Stimulated activated CD8-positive, alpha-beta memory T cell treated with anti-CD3 and anti-CD28 coated beads, Interleukin-15, amount 100 ng/mL, for 1 hour (primary cell): ENCODE measurements at regions not wholly inside any gene's neighbourhood (a gene's known extent, or its start where the extent isn't known, plus 50 kb on each side); places are given as distances from the start of the nearest gene placed in this dataset.
"Not testable (repeated sequence)": the region's sequence is repeated elsewhere in the genome, so short reads cannot be mapped to it uniquely, and the experiment has no call there.

Experiments
- DNase-seq: peaks from one replicate; pipeline ENCODE4 v3.0.0-alpha.2; 2020; ENCODE audit warnings: low read depth

DNA sequence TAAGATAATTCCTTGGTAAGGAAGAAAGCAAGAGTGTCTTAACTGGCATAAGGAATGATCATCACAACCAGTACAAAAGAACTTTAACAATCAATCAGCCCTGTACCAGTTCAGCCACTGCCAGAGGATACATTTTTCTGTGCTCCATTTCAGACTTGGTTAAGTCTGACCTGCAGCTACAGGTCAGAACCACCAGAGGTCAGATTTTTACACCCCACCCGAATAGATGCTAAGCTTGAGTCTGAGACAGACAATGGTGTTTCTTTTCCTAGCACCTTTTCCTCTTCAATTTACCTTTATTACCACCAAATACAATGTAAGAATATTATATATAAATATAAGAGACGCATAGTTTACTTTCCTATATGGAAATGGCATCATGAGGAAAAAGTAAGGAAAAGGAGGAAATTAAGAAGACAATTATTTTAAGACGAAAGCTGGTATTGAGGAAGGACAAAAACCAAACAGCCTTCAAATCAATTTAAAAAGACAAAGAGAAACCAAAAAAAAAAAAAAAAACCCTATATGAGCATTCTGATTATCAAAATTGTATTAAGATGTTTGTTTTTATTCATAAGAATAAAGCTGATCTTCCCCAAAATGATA, 215.3 kb upstream of the TTC29 start:
- no peak for DNase-seq

DNA sequence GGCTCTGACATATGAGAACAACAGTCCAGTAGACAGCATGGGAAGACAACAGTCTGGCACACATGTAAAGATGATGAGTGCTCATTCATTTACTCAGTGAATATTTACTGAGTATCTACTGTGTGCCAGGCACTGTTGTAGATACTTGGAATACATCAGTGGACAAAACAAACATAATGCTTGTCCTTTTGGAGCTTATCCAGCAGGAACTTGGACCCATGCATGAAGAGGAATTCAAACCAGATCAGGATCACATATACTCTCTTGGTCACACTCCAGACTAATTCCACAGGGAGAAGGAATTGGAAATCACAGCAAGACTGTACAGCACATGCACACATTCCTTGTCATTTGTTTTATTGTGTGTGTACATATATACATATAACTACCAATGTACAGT, 217.6 kb upstream of the TTC29 start:
- DNase-seq, result no peak

DNA sequence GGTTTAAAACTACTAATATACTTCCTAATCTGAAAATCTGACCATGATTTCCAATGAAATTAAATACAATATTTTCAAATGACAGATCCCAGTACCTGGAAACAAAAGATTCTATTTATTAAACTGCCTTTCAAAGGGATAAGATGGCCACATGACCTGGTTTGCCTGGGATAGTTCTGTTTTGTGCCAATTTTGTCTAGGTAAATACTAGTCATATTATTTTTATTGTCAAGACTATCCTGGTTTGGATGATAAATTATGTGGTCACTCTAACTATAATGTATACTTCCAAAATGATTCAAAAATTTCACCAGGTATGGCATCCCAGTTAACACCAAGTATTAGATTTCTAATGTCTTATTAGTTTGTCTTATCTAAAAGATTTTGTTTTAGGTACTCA, 222.5 kb upstream of the TTC29 start:
- DNase-seq, result not testable (repeated sequence)

DNA sequence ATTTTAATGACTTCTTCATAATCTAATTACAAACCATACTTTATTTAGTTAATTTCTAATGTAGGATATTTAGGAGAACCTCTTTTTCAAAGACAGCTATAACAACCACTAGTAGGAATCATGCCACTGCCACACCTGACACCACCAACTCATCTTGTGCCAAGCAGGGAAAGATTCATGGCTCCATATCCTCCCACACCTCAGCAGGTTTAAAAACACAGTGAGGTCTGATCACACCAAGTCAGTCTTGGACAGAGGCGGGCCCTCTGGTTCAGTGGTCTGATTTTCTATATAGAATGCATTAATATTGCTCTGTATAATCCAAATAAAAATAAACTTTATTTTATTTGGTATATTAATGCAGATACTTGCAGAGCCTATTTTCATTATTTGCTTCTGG, 227.7 kb upstream of the TTC29 start:
- DNase-seq, result no peak

DNA sequence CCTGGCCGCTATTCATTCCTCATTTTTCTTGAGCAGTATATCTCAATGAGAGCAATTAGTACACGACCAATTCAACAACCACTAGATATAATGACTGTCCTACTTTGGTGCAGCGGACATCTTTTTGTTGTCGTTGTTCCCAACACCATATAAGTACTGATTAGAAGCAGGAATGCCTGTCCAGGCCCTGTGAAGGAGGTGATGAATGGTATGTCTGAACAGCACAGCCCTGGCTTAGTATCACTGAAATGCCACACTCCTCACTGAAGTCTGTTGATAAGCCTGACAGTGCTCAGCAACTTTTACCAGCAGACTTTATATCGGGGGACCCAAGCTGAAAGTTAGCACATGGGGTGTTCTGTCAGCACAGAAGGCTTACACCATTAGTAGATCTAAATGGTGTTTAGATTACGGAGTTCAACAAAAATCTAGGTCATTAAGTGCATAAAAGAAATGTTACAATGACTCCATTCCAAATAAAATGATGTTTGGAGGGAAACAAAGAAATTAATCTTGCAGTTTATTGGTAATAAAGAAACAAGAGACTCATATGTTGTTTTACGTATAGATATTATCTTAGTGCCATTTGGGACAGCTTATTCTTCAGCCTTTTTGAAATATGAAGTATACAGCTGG, 228.3 kb upstream of the TTC29 start:
- DNase-seq, result no peak

DNA sequence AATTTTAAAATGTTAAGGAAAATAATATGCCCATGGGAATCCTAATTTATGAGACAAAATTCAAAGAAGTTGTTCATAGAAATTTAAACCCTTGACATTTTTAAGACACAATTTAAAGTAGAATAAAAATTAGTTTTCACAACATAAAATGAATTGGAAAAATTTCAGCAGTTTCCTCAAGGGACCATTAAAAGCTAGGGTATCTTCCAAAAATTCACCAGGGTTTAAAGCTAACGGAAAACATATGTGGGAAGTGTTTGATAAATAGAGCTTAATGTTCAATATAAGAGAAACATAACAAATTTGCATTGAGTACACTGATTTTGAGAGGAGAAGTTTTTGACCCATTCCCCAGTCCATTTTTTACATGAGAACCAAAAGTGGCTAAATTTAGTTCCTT, 228.9 kb upstream of the TTC29 start:
- DNase-seq, result no peak

DNA sequence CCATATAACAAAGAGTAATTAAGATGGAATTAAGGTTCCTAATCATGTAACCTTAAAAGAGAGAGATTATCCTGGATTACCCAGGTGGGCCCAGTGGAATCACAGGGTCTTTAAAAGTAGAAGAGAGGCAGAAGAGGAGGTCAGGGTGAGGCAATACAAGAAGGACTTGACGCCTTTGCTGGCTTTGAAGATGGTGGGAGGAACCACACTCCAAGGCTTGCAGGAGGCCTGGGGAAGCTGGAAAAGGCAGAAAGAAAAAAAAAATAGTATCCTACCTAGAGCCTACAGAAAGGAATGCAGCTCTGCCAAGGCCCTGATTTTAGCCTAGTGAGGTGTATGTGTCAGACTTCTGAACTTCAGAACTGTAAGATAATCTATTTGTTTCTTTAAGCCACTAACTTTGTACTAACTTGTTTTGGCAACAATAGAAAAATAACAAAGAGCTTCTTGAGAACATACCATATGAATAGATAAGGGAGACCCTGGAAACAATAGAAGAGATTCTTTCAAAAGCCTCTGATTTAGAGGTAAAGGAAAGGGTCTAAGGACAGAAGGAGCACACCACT, 229.9 kb upstream of the TTC29 start:
- DNase-seq, result no peak

DNA sequence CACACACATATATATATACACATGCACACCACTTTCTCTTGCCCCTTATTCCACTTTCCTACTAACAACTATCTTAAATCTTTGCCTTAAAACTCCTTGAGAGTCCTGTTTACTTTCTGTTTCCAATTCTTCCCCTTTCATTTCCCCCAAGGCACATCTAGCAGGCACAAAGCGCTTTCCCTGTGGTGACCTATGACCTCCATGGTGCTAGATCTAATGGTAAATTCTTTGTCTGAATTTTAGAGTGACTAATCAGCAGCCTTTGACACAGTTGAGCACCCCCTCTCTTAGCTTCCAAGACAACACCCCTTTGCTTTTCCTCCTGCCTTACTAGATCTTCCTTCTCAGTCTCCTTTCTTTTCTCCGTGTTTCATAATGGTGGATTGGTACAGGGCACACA, 236.4 kb upstream of the TTC29 start:
- no peak for DNase-seq

DNA sequence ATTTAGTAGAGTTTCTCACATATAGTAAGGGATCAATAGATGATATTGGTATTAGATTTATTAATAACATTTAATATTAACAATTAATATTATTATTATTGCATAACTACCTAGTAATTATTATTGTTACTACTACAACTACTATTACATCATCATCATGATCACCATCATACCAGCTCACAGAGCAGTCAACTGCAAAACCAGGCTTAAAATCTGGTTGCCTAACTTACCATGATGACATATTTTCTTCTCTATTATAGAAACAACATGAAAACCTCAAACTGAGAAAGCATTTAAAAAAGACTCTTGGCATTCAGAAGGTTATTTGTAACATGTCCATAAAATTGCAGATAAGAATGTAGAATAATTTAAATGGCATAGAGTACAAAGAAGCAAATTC, 247.0 kb upstream of the TTC29 start:
- DNase-seq, result no peak

DNA sequence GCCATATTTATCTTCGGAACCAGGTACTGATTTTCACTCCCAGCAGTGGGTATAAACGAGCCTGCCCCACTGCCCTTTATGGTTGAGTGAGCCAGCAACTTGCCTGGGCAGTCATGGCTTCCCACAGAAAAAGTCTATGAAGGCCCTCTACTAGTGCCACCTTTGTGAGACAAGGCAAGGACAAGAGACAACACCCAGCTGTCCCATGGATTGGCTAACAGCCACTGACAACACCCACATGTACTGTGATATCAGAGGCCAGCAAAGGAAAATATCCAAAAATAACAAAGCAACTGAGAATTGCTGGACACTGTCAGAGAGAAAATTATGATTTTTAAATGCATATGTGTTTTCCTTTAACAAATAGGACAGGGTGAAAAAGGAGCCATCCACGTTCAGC, 248.4 kb upstream of the TTC29 start:
- DNase-seq, result no peak

DNA sequence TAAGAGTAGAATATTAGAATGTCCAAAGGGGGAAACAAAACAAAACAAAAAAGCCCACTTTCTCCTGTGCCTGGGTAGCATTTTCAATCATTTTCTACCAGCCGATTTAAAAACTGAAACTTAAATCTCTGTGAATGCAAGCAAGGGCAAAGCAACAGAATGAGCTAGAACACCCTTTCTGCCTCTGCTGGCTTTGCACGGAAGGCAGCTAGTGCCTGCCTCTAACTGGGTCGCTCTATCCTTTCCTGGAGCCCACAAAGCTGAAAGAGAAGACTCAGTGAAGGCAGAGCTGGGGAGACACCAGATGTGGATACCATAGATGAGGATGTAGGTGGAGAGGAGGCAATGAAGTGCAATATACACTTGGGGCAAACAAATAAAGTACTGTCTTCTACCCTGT, 248.9 kb upstream of the TTC29 start:
- DNase-seq, result no peak

DNA sequence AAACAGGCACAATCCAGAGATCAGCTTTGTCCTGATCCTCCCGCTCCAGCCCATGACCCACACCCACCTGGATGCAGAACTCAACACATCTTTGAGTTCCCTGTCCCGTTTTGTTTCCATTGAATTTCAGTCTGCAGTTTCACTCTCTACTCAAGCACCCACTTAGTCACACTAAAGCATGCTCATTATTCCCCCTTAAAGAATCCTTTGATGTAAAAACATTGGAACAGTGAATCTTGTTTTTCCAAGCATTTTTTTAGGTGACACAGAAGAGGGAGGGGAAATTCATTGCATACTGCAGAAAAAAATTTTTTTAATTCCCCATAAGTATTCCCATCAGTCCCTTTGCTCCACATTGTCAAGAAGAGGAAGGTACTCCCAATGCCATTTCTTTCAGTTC, 249.7 kb upstream of the TTC29 start:
- DNase-seq, result no peak

DNA sequence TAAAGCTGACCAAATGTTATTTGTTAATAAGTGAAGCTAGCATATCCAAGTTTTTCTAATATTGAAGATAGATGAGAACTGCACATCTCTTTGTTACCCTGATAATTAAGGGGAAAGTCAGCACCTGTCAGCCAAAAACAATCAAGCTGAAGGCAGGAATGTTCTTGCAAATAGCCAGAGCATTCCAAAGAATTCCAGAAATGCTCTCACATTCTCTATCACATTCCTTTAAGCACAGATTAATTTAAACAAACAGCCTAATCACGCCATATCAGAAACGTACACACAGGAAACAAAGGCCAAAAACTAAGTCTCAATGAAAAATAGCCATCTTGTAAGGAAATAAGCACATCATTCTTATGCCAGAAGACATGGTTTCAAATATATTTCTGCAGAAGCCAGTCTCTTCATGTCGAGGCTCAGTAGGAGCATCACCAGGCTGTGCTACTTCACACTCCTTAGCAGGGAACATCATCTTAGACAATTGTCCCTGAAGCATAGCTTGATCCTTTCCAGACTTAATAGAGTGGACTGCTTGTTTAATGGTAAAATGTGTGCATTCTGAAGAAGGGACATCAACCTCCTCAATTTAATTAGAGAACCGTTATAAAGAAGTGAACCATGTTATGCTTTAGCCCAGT, 252.9 kb upstream of the TTC29 start:
- no peak for DNase-seq

DNA sequence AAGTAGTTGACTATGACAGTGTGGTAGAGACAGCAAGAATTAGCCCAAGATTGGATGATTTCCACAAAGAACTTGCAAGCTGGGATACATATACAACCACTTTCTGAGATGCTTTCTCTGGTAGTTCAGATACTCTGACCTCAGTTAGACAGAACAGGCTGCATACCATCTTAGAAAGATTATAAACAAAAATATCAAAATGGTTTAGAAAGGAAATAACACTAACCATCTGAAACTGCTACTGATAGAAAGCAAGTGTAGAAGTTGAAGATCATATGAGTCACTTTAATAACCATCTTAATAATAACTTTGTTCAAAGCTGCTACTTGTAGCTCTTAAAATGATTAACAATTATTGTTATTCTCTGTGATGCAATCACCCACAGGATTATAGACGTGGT, 255.4 kb upstream of the TTC29 start:
- no peak for DNase-seq

DNA sequence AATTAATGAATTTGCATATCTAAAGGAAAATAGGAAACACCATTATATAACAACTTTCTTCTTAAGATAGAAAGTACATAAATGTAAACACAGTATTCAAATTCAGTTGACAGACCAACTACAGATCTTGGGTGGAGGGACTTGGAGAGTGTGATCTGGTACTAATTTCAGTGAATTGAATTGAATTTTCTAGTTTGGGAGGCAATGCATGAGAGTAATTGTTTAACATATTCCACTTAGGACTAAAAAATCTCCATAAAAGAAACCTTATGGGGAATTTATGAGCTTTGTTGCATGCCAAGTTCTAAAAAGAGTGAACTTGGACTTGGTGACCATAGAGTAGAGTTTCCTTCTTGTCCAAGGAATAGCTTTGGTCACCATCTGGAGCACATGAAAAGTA, 261.1 kb upstream of the TTC29 start:
- no peak for DNase-seq

DNA sequence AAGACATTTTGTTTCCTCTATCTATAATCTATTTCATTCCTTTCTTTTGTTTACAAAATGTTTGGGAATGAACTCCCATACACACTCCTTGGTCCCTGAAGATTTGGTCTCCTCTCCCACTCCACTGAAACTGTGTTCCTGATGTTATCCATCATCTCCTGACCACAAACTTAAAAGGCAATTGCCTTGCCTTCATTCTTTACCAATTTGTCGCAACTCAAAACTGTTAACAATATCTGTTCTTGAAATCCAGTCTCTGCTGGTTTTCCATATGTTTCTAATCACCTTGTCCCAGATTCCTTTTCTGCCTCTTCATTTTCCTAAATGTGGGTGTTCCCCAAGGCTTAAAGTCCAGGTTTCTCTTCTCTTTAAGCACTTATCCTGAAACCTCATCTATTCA, 262.2 kb upstream of the TTC29 start:
- DNase-seq, result no peak

DNA sequence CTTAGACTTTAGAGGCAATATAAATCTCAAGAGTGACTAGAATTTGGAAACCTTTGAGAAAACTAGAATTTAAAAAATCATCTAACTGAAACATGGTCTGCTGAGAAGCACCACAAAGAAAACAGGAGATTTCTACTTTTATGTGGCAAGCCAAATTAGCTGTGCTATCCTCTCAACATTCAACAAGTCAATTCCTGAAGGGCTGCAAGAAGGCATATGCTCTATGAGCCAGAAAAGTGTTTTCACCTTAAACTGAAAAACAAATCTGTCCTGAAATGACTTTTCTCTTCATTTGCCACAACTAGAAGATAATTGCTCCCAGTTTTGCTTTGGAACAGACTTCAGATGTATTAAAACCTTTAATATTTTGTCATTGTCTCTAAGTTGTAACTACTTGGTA, 263.2 kb upstream of the EDNRA start:
- DNase-seq, result no peak

DNA sequence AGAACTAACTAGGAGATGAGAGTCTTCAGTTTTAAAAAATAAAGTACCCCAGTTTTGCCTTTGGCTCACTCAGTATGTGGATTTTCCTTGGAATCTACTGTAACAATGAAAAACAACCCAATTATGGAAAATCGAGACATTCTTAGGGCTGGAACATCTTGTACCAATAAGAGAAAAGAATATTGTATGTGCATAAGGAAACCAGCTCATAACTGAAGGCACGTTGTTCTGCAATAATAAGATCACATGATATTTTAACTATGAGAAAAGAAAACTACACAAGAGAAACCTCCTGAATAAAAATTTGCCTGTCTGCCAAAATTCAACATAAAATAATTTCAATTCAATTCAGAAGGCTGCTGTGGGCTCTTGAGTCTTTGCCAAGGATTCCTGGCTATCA, 261.8 kb upstream of the EDNRA start:
- DNase-seq, result no peak

DNA sequence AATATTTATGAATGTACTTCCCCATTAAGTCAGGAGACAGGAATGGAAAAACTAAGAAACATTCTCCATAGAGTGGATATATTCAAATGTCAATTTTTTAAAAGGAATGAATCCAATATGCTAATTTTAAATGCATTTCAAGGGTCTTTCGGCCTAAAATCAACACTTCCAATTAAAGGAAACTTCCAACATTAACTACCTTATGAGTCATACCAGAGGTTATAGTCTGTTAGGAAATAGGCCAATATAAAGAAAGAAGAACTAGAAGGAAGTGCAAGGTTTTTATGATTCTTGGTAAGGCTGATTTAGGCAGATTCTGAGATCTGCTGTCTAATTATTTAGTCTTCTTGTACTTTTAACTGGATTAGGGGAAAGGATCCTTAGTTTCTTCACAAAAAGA, 260.1 kb upstream of the EDNRA start:
- no peak for DNase-seq

DNA sequence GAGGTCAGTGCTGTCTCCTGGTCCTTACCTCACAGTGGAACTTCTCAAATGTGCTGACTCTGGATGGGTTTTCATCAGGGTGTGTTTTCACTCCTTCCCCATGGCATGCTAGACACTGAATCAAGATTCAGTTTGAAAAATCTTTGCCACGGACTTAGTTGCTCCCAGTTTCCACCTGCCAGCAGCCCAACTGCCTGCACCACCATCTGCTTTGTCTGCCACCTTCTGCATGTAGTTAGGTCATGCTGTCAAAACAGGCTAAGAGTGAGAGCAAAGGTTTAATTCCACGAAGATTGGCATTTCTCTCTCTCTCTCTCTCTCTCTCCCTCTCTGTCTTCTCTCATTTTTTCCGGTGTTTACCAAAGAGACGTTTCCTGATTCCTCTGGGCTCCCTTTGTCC, 258.0 kb upstream of the EDNRA start:
- DNase-seq, result no peak

DNA sequence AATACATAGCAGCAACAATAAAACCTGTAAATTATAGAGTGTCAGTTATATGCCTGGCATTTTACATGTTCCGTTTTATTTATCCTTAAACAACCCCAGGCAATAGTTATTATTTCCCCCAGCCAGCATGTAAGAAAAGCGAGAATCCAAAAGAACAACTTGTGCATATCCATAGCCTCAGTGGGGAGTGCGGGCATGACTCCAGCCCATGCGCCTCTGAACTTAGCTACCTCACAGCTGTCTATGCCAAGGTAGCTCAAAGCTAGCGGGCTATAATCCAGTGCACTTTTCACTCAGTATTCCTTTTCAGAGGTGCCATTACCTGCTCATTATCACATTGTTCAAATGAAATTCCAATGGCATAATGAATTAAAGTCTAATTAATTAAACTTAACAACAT, 257.3 kb upstream of the EDNRA start:
- no peak for DNase-seq

DNA sequence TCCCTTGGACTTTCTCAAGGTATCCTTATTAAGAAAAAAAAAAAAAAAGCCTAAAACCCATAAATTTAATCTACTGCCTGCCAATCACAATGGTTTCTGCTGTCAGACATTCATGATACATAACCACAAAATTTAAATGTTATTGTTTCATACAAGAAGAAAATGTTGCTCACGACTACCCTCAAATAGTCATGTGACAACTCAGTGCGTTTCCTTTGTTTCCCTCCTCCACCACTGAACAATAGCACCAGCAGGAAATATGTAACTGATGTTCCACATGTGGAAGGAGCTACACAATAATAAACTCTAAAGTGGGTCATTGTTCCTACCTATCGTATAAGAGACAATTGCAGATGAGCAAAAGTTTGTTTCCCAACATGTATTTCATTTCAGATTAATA, 244.1 kb upstream of the EDNRA start:
- no peak for DNase-seq

DNA sequence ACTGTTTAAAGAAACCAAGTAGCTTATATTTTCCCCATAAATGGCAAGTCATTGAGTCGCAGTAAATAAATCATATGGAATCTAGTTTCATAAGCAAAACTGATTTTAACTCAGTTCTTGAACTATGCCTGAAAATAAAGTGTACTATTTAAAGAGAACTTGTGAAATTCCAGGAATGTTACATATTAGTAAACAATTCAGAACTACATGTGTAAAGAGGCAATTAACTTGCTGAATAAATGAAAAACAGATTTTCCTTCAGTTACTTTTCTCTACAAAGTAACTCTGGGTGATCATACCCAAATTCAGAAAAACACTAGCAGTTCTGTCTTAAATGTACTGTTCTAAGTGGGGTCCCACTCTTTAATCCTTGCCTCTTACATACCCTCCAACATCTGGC, 236.1 kb upstream of the EDNRA start:
- no peak for DNase-seq

DNA sequence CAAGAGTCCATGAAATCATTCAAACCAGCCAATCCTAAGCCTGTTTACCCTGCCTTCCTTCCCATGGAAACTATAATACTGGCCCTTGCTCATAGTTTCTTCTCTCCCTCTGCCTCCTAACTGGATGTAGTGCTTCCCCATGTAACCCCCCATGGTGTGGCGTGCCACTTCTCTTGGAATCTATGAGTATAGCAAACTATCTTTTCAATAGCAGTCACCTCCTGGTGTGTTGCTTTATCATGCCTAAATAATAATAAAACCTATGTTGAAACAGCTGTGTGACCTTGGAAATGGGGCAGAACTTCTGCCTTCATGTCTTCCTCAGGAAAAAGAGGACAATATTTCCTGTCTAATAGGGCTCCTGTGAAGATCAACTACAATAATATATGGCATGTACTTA, 234.8 kb upstream of the EDNRA start:
- DNase-seq, result no peak
